Endodermal cell (in vitro differentiated cells): ENCODE measurements at regions not wholly inside any gene's neighbourhood (a gene's known extent, or its start where the extent isn't known, plus 50 kb on each side); places are given as distances from the start of the nearest gene placed in this dataset.

ENCODE experiments used
- DNase-seq: peaks from one replicate; pipeline ENCODE4 v3.0.0-alpha.2; 2017
- H3K27ac ChIP-seq: 2 replicates; pipeline ENCODE4 v1.5.1; 2013; ENCODE audit warnings: mild to moderate bottlenecking, low read depth, low read length, moderate library complexity
- H3K27me3 ChIP-seq: 2 replicates; pipeline ENCODE4 v1.6.1; 2013; ENCODE audit warnings: mild to moderate bottlenecking, low read length, moderate library complexity; ENCODE audit not compliant: insufficient read depth, control insufficient read depth, poor library complexity, severe bottlenecking
- H3K36me3 ChIP-seq: 2 replicates; pipeline ENCODE4 v1.7.0; 2013; ENCODE audit warnings: mild to moderate bottlenecking, low read length, moderate library complexity; ENCODE audit not compliant: control insufficient read depth, insufficient read depth
- H3K4me1 ChIP-seq: one replicate; pipeline ENCODE4 v1.7.0; 2013; ENCODE audit warnings: low read length; ENCODE audit not compliant: control insufficient read depth, insufficient read depth
- H3K4me3 ChIP-seq: 2 replicates; pipeline ENCODE4 v1.5.1; 2013; ENCODE audit warnings: mild to moderate bottlenecking, low read length, moderate library complexity
- H3K9ac ChIP-seq: 2 replicates; pipeline ENCODE4 v1.6.1; 2013; ENCODE audit warnings: mild to moderate bottlenecking, low read length, moderate library complexity; ENCODE audit not compliant: poor library complexity, severe bottlenecking; ENCODE audit errors: extremely low read depth
- H3K9me3 ChIP-seq: 2 replicates; pipeline ENCODE4 v1.6.1; 2013; ENCODE audit warnings: mild to moderate bottlenecking, low read length, moderate library complexity; ENCODE audit not compliant: control insufficient read depth
- H3K27ac Mint-ChIP-seq: 2 replicates; pipeline ENCODE4 v1.8.0; 2020; ENCODE audit warnings: mixed read lengths
- H3K27me3 Mint-ChIP-seq: 2 replicates; pipeline ENCODE4 v1.8.0; 2021; ENCODE audit warnings: mild to moderate bottlenecking, mixed read lengths; ENCODE audit not compliant: insufficient read depth
- H3K36me3 Mint-ChIP-seq: 2 replicates; pipeline ENCODE4 v1.8.0; 2020; ENCODE audit warnings: low read depth, mixed read lengths
- H3K4me1 Mint-ChIP-seq: 2 replicates; pipeline ENCODE4 v1.8.0; 2020; ENCODE audit warnings: mixed read lengths
- H3K4me3 Mint-ChIP-seq: 2 replicates; pipeline ENCODE4 v1.8.0; 2020; ENCODE audit warnings: mild to moderate bottlenecking, moderate library complexity, mixed read lengths
- H3K9me3 Mint-ChIP-seq: 2 replicates; pipeline ENCODE4 v1.8.0; 2020; ENCODE audit warnings: mild to moderate bottlenecking, mixed read lengths
- WGBS, 2 experiments: methylation state at CpG; one replicate each; pipeline versions ENCODE4 v1.1.5 to v1.1.7; 2013; ENCODE audit warnings: missing lambda C conversion rate in 2 of 2, mixed read lengths in 1 of 2; ENCODE audit not compliant: insufficient coverage in 1 of 2, insufficient read length in 1 of 2; 5-methylcytosine and 5-hydroxymethylcytosine counted together
- TF ChIP-seq, protein P1 (sequence below): fragments of 200-600 bp; sonication (generic); conservative IDR thresholded peaks from 2 replicates; pipeline ENCODE4 v1.5.0; 2021; ENCODE audit warnings: antibody characterized with exemption, mild to moderate bottlenecking

- H3K4me1 Mint-ChIP-seq: peaks cover 7% of the 10 kb centered on the region
- H3K4me3 Mint-ChIP-seq: no peak overlapping the region
- no peak overlapping the region for H3K27ac ChIP-seq
- no peak overlapping the region for H3K27ac Mint-ChIP-seq
- peaks cover 10% of the 10 kb centered on the region for H3K27me3 Mint-ChIP-seq
- no peak for DNase-seq
- no peaks in the 10 kb centered on the region for H3K9me3 ChIP-seq
- H3K9me3 Mint-ChIP-seq: no peaks in the 10 kb centered on the region
- H3K36me3 ChIP-seq: no peaks in the 10 kb centered on the region
- peaks cover 17% of the 10 kb centered on the region for H3K27me3 ChIP-seq
- TF ChIP-seq, protein P1, sequence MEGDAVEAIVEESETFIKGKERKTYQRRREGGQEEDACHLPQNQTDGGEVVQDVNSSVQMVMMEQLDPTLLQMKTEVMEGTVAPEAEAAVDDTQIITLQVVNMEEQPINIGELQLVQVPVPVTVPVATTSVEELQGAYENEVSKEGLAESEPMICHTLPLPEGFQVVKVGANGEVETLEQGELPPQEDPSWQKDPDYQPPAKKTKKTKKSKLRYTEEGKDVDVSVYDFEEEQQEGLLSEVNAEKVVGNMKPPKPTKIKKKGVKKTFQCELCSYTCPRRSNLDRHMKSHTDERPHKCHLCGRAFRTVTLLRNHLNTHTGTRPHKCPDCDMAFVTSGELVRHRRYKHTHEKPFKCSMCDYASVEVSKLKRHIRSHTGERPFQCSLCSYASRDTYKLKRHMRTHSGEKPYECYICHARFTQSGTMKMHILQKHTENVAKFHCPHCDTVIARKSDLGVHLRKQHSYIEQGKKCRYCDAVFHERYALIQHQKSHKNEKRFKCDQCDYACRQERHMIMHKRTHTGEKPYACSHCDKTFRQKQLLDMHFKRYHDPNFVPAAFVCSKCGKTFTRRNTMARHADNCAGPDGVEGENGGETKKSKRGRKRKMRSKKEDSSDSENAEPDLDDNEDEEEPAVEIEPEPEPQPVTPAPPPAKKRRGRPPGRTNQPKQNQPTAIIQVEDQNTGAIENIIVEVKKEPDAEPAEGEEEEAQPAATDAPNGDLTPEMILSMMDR: no peak
- no peak overlapping the region for H3K4me3 ChIP-seq
- H3K36me3 Mint-ChIP-seq: no peaks in the 10 kb centered on the region
- no peaks in the 10 kb centered on the region for H3K4me1 ChIP-seq
- no peak overlapping the region for H3K9ac ChIP-seq
These were observed 866.2 kb upstream of the DDX18 start for GRCh38 chr2:116948258-116948657.

DNA sequence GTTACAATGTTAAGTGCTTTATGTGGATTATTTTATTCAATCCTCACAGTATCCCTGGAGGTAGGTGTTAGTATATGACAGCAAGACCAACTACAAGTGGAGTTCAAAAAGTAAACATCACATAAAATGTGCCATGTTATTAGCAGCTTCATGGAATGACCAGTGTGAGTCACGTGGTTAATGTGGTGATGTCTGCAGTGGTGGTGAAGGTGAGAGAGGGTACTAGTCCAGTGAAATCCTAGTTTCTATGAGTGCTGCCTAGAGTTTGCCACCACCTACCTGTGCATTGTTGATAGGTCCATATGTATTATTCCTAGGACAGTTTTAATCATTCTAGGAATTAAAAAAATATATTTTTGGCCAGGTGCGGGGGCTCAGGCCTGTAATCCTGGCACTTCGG, 865.2 kb upstream of the DDX18 start:
- no peak overlapping the region for H3K4me3 ChIP-seq
- H3K36me3 ChIP-seq: no peaks in the 10 kb centered on the region
- Mint-ChIP-seq H3K36me3 (no peaks in the 10 kb centered on the region), H3K9me3 (no peaks in the 10 kb centered on the region), H3K27ac (no peak overlapping the region), H3K4me1 (peaks cover 6% of the 10 kb centered on the region), H3K4me3 (no peak overlapping the region), H3K27me3 (peaks cover 10% of the 10 kb centered on the region)
- H3K9ac ChIP-seq: no peak overlapping the region
- H3K27me3 ChIP-seq: peaks cover 17% of the 10 kb centered on the region
- H3K27ac ChIP-seq: no peak overlapping the region
- no peak for DNase-seq
- WGBS, 2 experiments: 93% methylated on average over 3 of the region's 3 CpGs; no CpG with 5 or more reads in 1 of the 2 experiments
- no peaks in the 10 kb centered on the region for H3K4me1 ChIP-seq
- H3K9me3 ChIP-seq: no peaks in the 10 kb centered on the region
- TF ChIP-seq, protein P1: no peak

GRCh38 chr2:116952254-116952653, 862.2 kb upstream of the DDX18 start:
- Mint-ChIP-seq H3K36me3 (peaks cover 4% of the 10 kb centered on the region), H3K4me1 (peaks cover 6% of the 10 kb centered on the region), H3K9me3 (peaks cover 24% of the 10 kb centered on the region), H3K27ac (no peak overlapping the region), H3K27me3 (peaks cover 2% of the 10 kb centered on the region), H3K4me3 (no peak overlapping the region)
- Histone ChIP-seq H3K27me3 (peaks cover 5% of the 10 kb centered on the region), H3K9me3 (peaks cover 18% of the 10 kb centered on the region), H3K4me1 (no peaks in the 10 kb centered on the region), H3K36me3 (no peaks in the 10 kb centered on the region), H3K4me3 (no peak overlapping the region), H3K27ac (no peak overlapping the region), H3K9ac (no peak overlapping the region)
- DNase-seq: no peak
- 38 to 43% methylated on average over 3 to 4 of the region's 4 CpGs for WGBS, 2 experiments
- TF ChIP-seq, protein P1: peak; percentile 75
